K562 (cell line): ENCODE measurements at regions not wholly inside any gene's neighbourhood (a gene's known extent, or its start where the extent isn't known, plus 50 kb on each side); places are given as distances from the start of the nearest gene placed in this dataset.

Experiments
- ATAC-seq: fragments of 200-7000 bp; cut with Tn5 transposase; 3 replicates; pipeline ENCODE4 v1.9.1; 2020; ENCODE audit warnings: moderate library complexity
- BruUV-seq: library from RNA; stranded (reverse); fragments of 400-500 nt; replicated peaks from 2 replicates; lab custom pipeline; 2021; lab: Mats Ljungman, UMichigan
- CTCF ChIA-PET: fragments of 300-600 bp; formaldehyde crosslinking; extraction: SDS; loops from one replicate; lab custom pipeline; 2021; ENCODE audit warnings: low intra/inter-chr PET ratio; lab: Yijun Ruan, JAX
- POLR2A ChIA-PET: fragments of 300-600, 350-650 bp; sonication (Branson Sonifier 250); formaldehyde crosslinking; extraction: SDS; loops from one replicate; lab custom pipeline; 2021; ENCODE audit warnings: antibody characterized with exemption, inconsistent platforms; lab: Yijun Ruan, JAX
- DNase-seq, 4 experiments: peaks; one replicate each; pipeline versions ENCODE4 v3.0.0 to v3.0.0-alpha.2; 2011 to 2018; ENCODE audit warnings: low spot score in 3 of 4, mixed read lengths in 3 of 4; ENCODE audit errors: extremely low read depth in 1 of 4
- FAIRE-seq: peaks from 2 replicates; lab custom pipeline; 2011; peaks lifted over from hg19 to GRCh38; lab: Jason Lieb, UNC
- H2AFZ ChIP-seq: 2 replicates; pipeline ENCODE4 v1.6.0; 2011; ENCODE audit warnings: low read depth, low read length, control low read depth, inconsistent platforms
- H3K27ac ChIP-seq: fragments of 200-600 bp; 3 replicates; pipeline ENCODE4 v1.8.0; 2011; ENCODE audit warnings: low read depth, mild to moderate bottlenecking, control low read depth, inconsistent platforms, low read length, moderate library complexity, mixed read lengths; ENCODE audit errors: extremely low read depth
- H3K27me3 ChIP-seq, 2 experiments: fragments of 300-600 bp in 1 of 2; 2 replicates in 1 of 2; 3 replicates in 1 of 2; pipeline versions ENCODE4 v1.6.0 to v1.8.0; 2011; ENCODE audit warnings: inconsistent platforms in 2 of 2, low read length in 2 of 2, mild to moderate bottlenecking in 1 of 2, mixed read lengths in 1 of 2, moderate library complexity in 1 of 2; ENCODE audit not compliant: control insufficient read depth in 2 of 2, insufficient read depth in 2 of 2
- H3K36me3 ChIP-seq: fragments of 300-600 bp; 3 replicates; pipeline ENCODE4 v1.8.0; 2011; ENCODE audit warnings: mild to moderate bottlenecking, low read length, inconsistent platforms; ENCODE audit not compliant: control insufficient read depth, insufficient read depth
- H3K4me1 ChIP-seq, 2 experiments: fragments of 200-600 bp in 1 of 2; replicated peaks in 1 of 2; 2 replicates in 1 of 2; 3 replicates in 1 of 2; pipeline versions ENCODE4 v1.5.1 to v1.8.0; 2011; ENCODE audit warnings: inconsistent platforms in 2 of 2, low read length in 2 of 2, mild to moderate bottlenecking in 1 of 2, mixed read lengths in 1 of 2, moderate library complexity in 1 of 2; ENCODE audit not compliant: control insufficient read depth in 2 of 2, insufficient read depth in 2 of 2
- H3K4me2 ChIP-seq: 2 replicates; pipeline ENCODE4 v1.6.1; 2011; ENCODE audit warnings: low read length, control low read depth, inconsistent platforms, mixed read lengths; ENCODE audit not compliant: insufficient read depth
- H3K4me3 ChIP-seq: fragments of 200-600 bp; sonication (generic), shearing (Covaris generic); 2 replicates; pipeline ENCODE4 v1.5.1; 2016; ENCODE audit warnings: control low read depth, inconsistent platforms
- H3K79me2 ChIP-seq: fragments of 200-600 bp; 3 replicates; pipeline ENCODE4 v1.8.0; 2011; ENCODE audit warnings: low read length, inconsistent platforms; ENCODE audit not compliant: control insufficient read depth, insufficient read depth
- H3K9ac ChIP-seq, 2 experiments: 2 replicates each; pipeline versions ENCODE4 v1.6.0 to v1.6.1; 2011; ENCODE audit warnings: low read depth in 2 of 2, low read length in 2 of 2, control low read depth in 1 of 2, inconsistent platforms in 1 of 2, mild to moderate bottlenecking in 1 of 2, mixed read lengths in 1 of 2; ENCODE audit not compliant: insufficient read depth in 1 of 2
- H3K9me1 ChIP-seq: one replicate; pipeline ENCODE4 v1.6.0; 2011; ENCODE audit warnings: inconsistent platforms, mild to moderate bottlenecking, low read length, moderate library complexity; ENCODE audit not compliant: control insufficient read depth, insufficient read depth
- H3K9me3 ChIP-seq: replicated peaks from 2 replicates; pipeline ENCODE4 v1.5.1; 2011; ENCODE audit warnings: low read depth, low read length, inconsistent platforms; ENCODE audit not compliant: control insufficient read depth, insufficient read depth
- H4K20me1 ChIP-seq: replicated peaks from 2 replicates; pipeline ENCODE4 v1.6.1; 2011; ENCODE audit warnings: low read length, inconsistent platforms, mixed read lengths; ENCODE audit not compliant: control insufficient read depth, insufficient read depth
- CAMTA2 ChIP-seq: fragments of 250-450 bp; sonication (Bioruptor Pico); conservative IDR thresholded peaks from 2 replicates; pipeline ENCODE4 v1.5.1; 2022
- CBX3 ChIP-seq, 2 experiments: IDR thresholded peaks; 1 replicate in 1 of 2; 2 replicates in 1 of 2; pipeline ENCODE4 v1.6.1; 2012; ENCODE audit warnings: inconsistent platforms in 2 of 2, low read length in 2 of 2, borderline replicate concordance in 1 of 2, control low read depth in 1 of 2
- EP400 ChIP-seq: fragments of 450-650 bp; IDR thresholded peaks from 2 replicates; pipeline ENCODE4 v1.6.1; 2017; ENCODE audit warnings: antibody characterized with exemption, mild to moderate bottlenecking, moderate library complexity
- HMGXB4 ChIP-seq: sonication (generic); formaldehyde crosslinking; IDR thresholded peaks from 2 replicates; pipeline ENCODE4 v1.8.1; 2023; ENCODE audit warnings: mild to moderate bottlenecking, missing genetic modification reagents
- HOXB6 ChIP-seq: fragments of 250-450 bp; sonication (Bioruptor Pico); IDR thresholded peaks from 2 replicates; pipeline ENCODE4 v1.5.1; 2022; ENCODE audit warnings: mild to moderate bottlenecking, borderline replicate concordance
- NBN ChIP-seq: fragments of 450-650 bp; IDR thresholded peaks from 2 replicates; pipeline ENCODE4 v1.6.1; 2016; ENCODE audit warnings: low read depth, mild to moderate bottlenecking
- PCBP1 ChIP-seq: fragments of 200-400 bp; formaldehyde crosslinking; IDR thresholded peaks from 2 replicates; pipeline ENCODE4 v1.6.1; 2018; ENCODE audit warnings: mild to moderate bottlenecking, low read depth, low read length; ENCODE audit not compliant: poor library complexity, severe bottlenecking
- RNF2 ChIP-seq: sonication (generic); IDR thresholded peaks from 2 replicates; pipeline ENCODE4 v1.6.1; 2016
- SIN3A ChIP-seq, 2 experiments: fragments of 150-350 bp in 1 of 2; IDR thresholded peaks; 2 replicates each; pipeline ENCODE4 v1.6.1; 2011 to 2016; ENCODE audit warnings: borderline replicate concordance in 2 of 2, low read depth in 2 of 2, low read length in 2 of 2, mild to moderate bottlenecking in 2 of 2, moderate library complexity in 2 of 2; ENCODE audit not compliant: control insufficient read depth in 1 of 2
- SMARCB1 ChIP-seq: IDR thresholded peaks from 2 replicates; pipeline ENCODE4 v1.6.1; 2011; ENCODE audit warnings: improper control_type of control experiment, low read depth; ENCODE audit not compliant: insufficient read length
- TAF1 ChIP-seq: IDR thresholded peaks from 2 replicates; pipeline ENCODE4 v1.6.1; 2011; ENCODE audit warnings: mild to moderate bottlenecking, low read length, moderate library complexity; ENCODE audit not compliant: insufficient read depth, control insufficient read depth, severe bottlenecking; ENCODE audit errors: extremely low read depth
- TRIM24 ChIP-seq, 2 experiments: fragments of 450-650 bp; IDR thresholded peaks; 2 replicates each; pipeline ENCODE4 v1.6.1; 2016
- XRCC4 ChIP-seq: IDR thresholded peaks from one replicate; pipeline ENCODE4 v1.6.1; 2011; ENCODE audit not compliant: insufficient read depth, insufficient read length; ENCODE audit errors: extremely low read depth
- ZNF282 ChIP-seq: sonication (generic); formaldehyde crosslinking; IDR thresholded peaks from 2 replicates; pipeline ENCODE4 v1.8.1; 2023; ENCODE audit warnings: missing genetic modification reagents
- ZNF324 ChIP-seq: fragments of 250-450 bp; sonication (Bioruptor Pico); IDR thresholded peaks from 2 replicates; pipeline ENCODE4 v1.4.0; 2020; ENCODE audit warnings: mild to moderate bottlenecking
- ZNF395 ChIP-seq: fragments of 200-800 bp; sonication (Bioruptor generic); IDR thresholded peaks from 2 replicates; pipeline ENCODE4 v1.6.1; 2017; ENCODE audit warnings: missing genetic modification characterization, missing compliant biosample characterization
- ZNF639 ChIP-seq, 2 experiments: fragments of 200-800 bp in 1 of 2; sonication (Bioruptor generic) in 1 of 2; sonication (generic) in 1 of 2; formaldehyde crosslinking in 1 of 2; IDR thresholded peaks in 1 of 2; conservative IDR thresholded peaks in 1 of 2; 2 replicates each; pipeline versions ENCODE4 v1.5.0 to v1.6.1; 2016 to 2020; ENCODE audit warnings: missing compliant biosample characterization in 1 of 2, missing genetic modification characterization in 1 of 2, missing genetic modification reagents in 1 of 2
- WGBS: fragments of 100-300 bp; shearing (Covaris generic); methylation state at CpG from one replicate; pipeline ENCODE4 v1.1.6; 2016; ENCODE audit warnings: low coverage, mixed read lengths; ENCODE audit not compliant: insufficient coverage; ENCODE audit errors: missing lambda C conversion rate; 5-methylcytosine and 5-hydroxymethylcytosine counted together
- in situ Hi-C: fragments of 300-500 bp; cut with MboI; formaldehyde crosslinking; loops from 4 replicates; pipeline ENCODE4 v1.15.0; 2018; ENCODE audit warnings: inconsistent platforms, mixed read lengths
- intact Hi-C: fragments of 100-400 bp; cut with micrococcal nuclease; formaldehyde crosslinking; loops from 2 replicates; pipeline ENCODE4 v1.14.2; 2022

- no peak for TF ChIP-seq SMARCB1
- TF ChIP-seq, all 486 proteins: peak for 0
Observed at GRCh38 chr1:82894635-82895034, 1093.9 kb downstream of the ADGRL2 start (continued).

- H3K4me2 ChIP-seq, result no peak overlapping the region
- no peaks in the 10 kb centered on the region for H3K27me3 ChIP-seq
- 0% methylated on average over 5 of the region's 5 CpGs for WGBS
- H3K4me3 ChIP-seq, result no peak overlapping the region
- H3K4me1 ChIP-seq, result no peaks in the 10 kb centered on the region
- FAIRE-seq, result no peak
- no peak overlapping the region for H2AFZ ChIP-seq
- no peaks in the 10 kb centered on the region for H3K36me3 ChIP-seq
- TF ChIP-seq RNF2, result no peak
- no peak for TF ChIP-seq HOXB6
- no peak for TF ChIP-seq TAF1
- no peak for TF ChIP-seq HMGXB4 (CRISPR knock-in tag)
- no peak for TF ChIP-seq PCBP1
- no peak for TF ChIP-seq ZNF282
- no peak for TF ChIP-seq ZNF639 (CRISPR knock-in tag; conservative IDR thresholded peaks at IDR 0.05 in 1 of 2, IDR thresholded peaks at IDR 0.05 in 1 of 2)
- TF ChIP-seq XRCC4, result no peak
- no peak for TF ChIP-seq TRIM24 (IDR thresholded peaks at IDR 0.05)
- no peak for TF ChIP-seq ZNF324 (CRISPR knock-in tag)
- no peak for TF ChIP-seq ZNF395 (CRISPR knock-in tag)
- TF ChIP-seq CBX3 (IDR thresholded peaks at IDR 0.05; ENCODE audit: borderline replicate concordance in 1 of 2, low read length in 2 of 2), result no peak
- no peak for TF ChIP-seq EP400
- TF ChIP-seq CAMTA2 (CRISPR knock-in tag), result no peak
- TF ChIP-seq NBN, result no peak
- TF ChIP-seq SIN3A (IDR thresholded peaks at IDR 0.05; ENCODE audit: borderline replicate concordance in 2 of 2, control insufficient read depth in 1 of 2, low read depth in 2 of 2, low read length in 2 of 2), result no peak
- ChIA-PET POLR2A (no interaction called here), CTCF (no interaction called here)
- H3K9me3 ChIP-seq, result no peaks in the 10 kb centered on the region
- no peaks in the 10 kb centered on the region for H4K20me1 ChIP-seq
- no peaks in the 10 kb centered on the region for H3K9me1 ChIP-seq
- no peak for ATAC-seq
- H3K27ac ChIP-seq, result no peak overlapping the region
- DNase-seq, result no peak
- in situ Hi-C loops, result no loop called here
- no peaks in the 10 kb centered on the region for H3K79me2 ChIP-seq
- intact Hi-C loops, result no loop called here
- H3K9ac ChIP-seq, result no peak overlapping the region
- BruUV-seq, result no TSS peak
Observed at GRCh38 chr1:82893712-82894470, 1093.2 kb downstream of the ADGRL2 start.
